ENCODE measurements at regions not wholly inside any gene's neighbourhood (a gene's known extent, or its start where the extent isn't known, plus 50 kb on each side); places are given as distances from the start of the nearest gene placed in this dataset.

GRCh38 chr1:194602184-194602583 lies 1415.8 kb upstream of the B3GALT2 start:
- DNase-seq: no peak

GRCh38 chr1:194600716-194601115 lies 1414.3 kb upstream of the B3GALT2 start:
- DNase-seq: no peak

GRCh38 chr1:194598098-194598497 lies 1411.7 kb upstream of the B3GALT2 start:
- DNase-seq: no peak

- DNase-seq: no peak
Observed at GRCh38 chr1:194586302-194586701, 1399.9 kb upstream of the B3GALT2 start.

GRCh38 chr1:194584052-194584451 lies 1397.6 kb upstream of the B3GALT2 start:
- DNase-seq: no peak

- no peak for DNase-seq
Observed at GRCh38 chr1:194570476-194570875, 1384.1 kb upstream of the B3GALT2 start.

GRCh38 chr1:194568610-194569009 lies 1382.2 kb upstream of the B3GALT2 start:
- DNase-seq: no peak

GRCh38 chr1:194548071-194548470 lies 1361.7 kb upstream of the B3GALT2 start:
- no peak for DNase-seq

- no peak for DNase-seq
Observed at GRCh38 chr1:194544012-194544411, 1357.6 kb upstream of the B3GALT2 start.

- no peak for DNase-seq
Observed at GRCh38 chr1:194538453-194538852, 1352.0 kb upstream of the B3GALT2 start.

- DNase-seq: no peak
Observed at GRCh38 chr1:194537521-194537920, 1351.1 kb upstream of the B3GALT2 start.

GRCh38 chr1:194535369-194535768 lies 1349.0 kb upstream of the B3GALT2 start:
- DNase-seq: no peak

- DNase-seq: no peak
Observed at GRCh38 chr1:194534784-194535183, 1348.4 kb upstream of the B3GALT2 start.

GRCh38 chr1:194533641-194534040 lies 1347.2 kb upstream of the B3GALT2 start:
- no peak for DNase-seq

- no peak for DNase-seq
Observed at GRCh38 chr1:194517567-194517966, 1331.2 kb upstream of the B3GALT2 start.

GRCh38 chr1:194515916-194516315 lies 1329.5 kb upstream of the B3GALT2 start:
- DNase-seq: no peak

- DNase-seq: no peak
Observed at GRCh38 chr1:194512957-194513356, 1326.5 kb upstream of the B3GALT2 start.

GRCh38 chr1:194512345-194512744 lies 1325.9 kb upstream of the B3GALT2 start:
- DNase-seq: no peak

GRCh38 chr1:194503209-194503608 lies 1316.8 kb upstream of the B3GALT2 start:
- no peak for DNase-seq

- no peak for DNase-seq
Observed at GRCh38 chr1:194495434-194495833, 1309.0 kb upstream of the B3GALT2 start.

- DNase-seq: no peak
Observed at GRCh38 chr1:194487172-194487571, 1300.8 kb upstream of the B3GALT2 start.

GRCh38 chr1:194485432-194485831 lies 1299.0 kb upstream of the B3GALT2 start:
- DNase-seq: no peak

GRCh38 chr1:194478731-194479130 lies 1292.3 kb upstream of the B3GALT2 start:
- no peak for DNase-seq

GRCh38 chr1:194477908-194478307 lies 1291.5 kb upstream of the B3GALT2 start:
- no peak for DNase-seq

- DNase-seq: no peak
Observed at GRCh38 chr1:194476872-194477271, 1290.5 kb upstream of the B3GALT2 start.

- no peak for DNase-seq
Observed at GRCh38 chr1:194476351-194476750, 1289.9 kb upstream of the B3GALT2 start.
